OCI-M1 (cell line): ENCODE measurements at regions not wholly inside any gene's neighbourhood (a gene's known extent, or its start where the extent isn't known, plus 50 kb on each side); places are given as distances from the start of the nearest gene placed in this dataset.

Experiments
- DNase-seq: peaks from one replicate; lab custom pipeline; 2025; lab: John Stamatoyannopoulos, UW

- DNase-seq: no peak
These were observed 54.3 kb downstream of the TMEM215 start for GRCh38 chr9:32837551-32838058.

GRCh38 chr9:32839013-32839885, 55.9 kb downstream of the TMEM215 start:
- no peak for DNase-seq

- DNase-seq: no peak
These were observed 58.0 kb downstream of the TMEM215 start for GRCh38 chr9:32841314-32841713.

- no peak for DNase-seq
These were observed 60.0 kb downstream of the TMEM215 start for GRCh38 chr9:32843295-32843694.

GRCh38 chr9:32844259-32844658, 60.9 kb downstream of the TMEM215 start:
- DNase-seq: no peak

- peak; percentile 14 for DNase-seq
These were observed 70.9 kb downstream of the TMEM215 start for GRCh38 chr9:32854271-32854670.

- DNase-seq: no peak
These were observed 72.4 kb downstream of the TMEM215 start for GRCh38 chr9:32855752-32856151.

- DNase-seq: no peak
These were observed 80.0 kb downstream of the TMEM215 start for GRCh38 chr9:32863291-32863690.

- DNase-seq: no peak
These were observed 81.6 kb downstream of the TMEM215 start for GRCh38 chr9:32864971-32865370.

GRCh38 chr9:32866273-32866672, 82.9 kb downstream of the TMEM215 start:
- peak; percentile 69 for DNase-seq

GRCh38 chr9:32867026-32867425, 83.7 kb downstream of the TMEM215 start:
- peak; percentile 11 for DNase-seq

- no peak for DNase-seq
These were observed 84.4 kb downstream of the TMEM215 start for GRCh38 chr9:32867601-32868204.

- no peak for DNase-seq
These were observed 86.1 kb downstream of the TMEM215 start for GRCh38 chr9:32869404-32869803.

GRCh38 chr9:32873131-32873530, 89.8 kb downstream of the TMEM215 start:
- no peak for DNase-seq

GRCh38 chr9:32873553-32873952, 90.2 kb downstream of the TMEM215 start:
- DNase-seq: no peak

- DNase-seq: no peak
These were observed 91.9 kb downstream of the TMEM215 start for GRCh38 chr9:32875242-32875641.

- DNase-seq: no peak
These were observed 92.4 kb downstream of the TMEM215 start for GRCh38 chr9:32875748-32876147.

GRCh38 chr9:32877103-32877502, 93.8 kb downstream of the TMEM215 start:
- DNase-seq: no peak

GRCh38 chr9:32877639-32878217, 94.4 kb downstream of the TMEM215 start:
- no peak for DNase-seq

- DNase-seq: no peak
These were observed 96.0 kb downstream of the TMEM215 start for GRCh38 chr9:32879335-32879734.

- peak; percentile 63 for DNase-seq
These were observed 98.6 kb downstream of the TMEM215 start for GRCh38 chr9:32881948-32882347.

GRCh38 chr9:32882705-32883104, 99.4 kb downstream of the TMEM215 start:
- peak; percentile 74 for DNase-seq

GRCh38 chr9:32884482-32884881, 101.1 kb downstream of the TMEM215 start:
- peak; percentile 91 for DNase-seq
